Mesendoderm (in vitro differentiated cells): ENCODE measurements at regions not wholly inside any gene's neighbourhood (a gene's known extent, or its start where the extent isn't known, plus 50 kb on each side); places are given as distances from the start of the nearest gene placed in this dataset.

Experiments
- DNase-seq: peaks from one replicate; pipeline ENCODE4 v3.0.0; 2013
- H2AK5ac ChIP-seq: 2 replicates; pipeline ENCODE4 v1.6.1; 2013; ENCODE audit warnings: low read length, inconsistent platforms
- H2BK120ac ChIP-seq: 2 replicates; pipeline ENCODE4 v1.6.1; 2013; ENCODE audit warnings: low read depth, mild to moderate bottlenecking, low read length, moderate library complexity, mixed read lengths
- H2BK15ac ChIP-seq: replicated peaks from 2 replicates; pipeline ENCODE4 v1.6.1; 2013; ENCODE audit warnings: low read depth, mild to moderate bottlenecking, moderate library complexity
- H2BK5ac ChIP-seq: 2 replicates; pipeline ENCODE4 v1.6.1; 2013; ENCODE audit warnings: low read length, inconsistent platforms
- H3K18ac ChIP-seq: 2 replicates; pipeline ENCODE4 v1.6.1; 2013; ENCODE audit warnings: mild to moderate bottlenecking, low read length, mixed read lengths
- H3K23ac ChIP-seq: one replicate; pipeline ENCODE4 v1.6.1; 2013; ENCODE audit warnings: low read length
- H3K27ac ChIP-seq: 2 replicates; pipeline ENCODE4 v1.5.1; 2013; ENCODE audit warnings: low read depth, mild to moderate bottlenecking, inconsistent platforms, low read length, moderate library complexity
- H3K27me3 ChIP-seq: 2 replicates; pipeline ENCODE4 v1.6.1; 2013; ENCODE audit warnings: low read length, control low read depth, mild to moderate bottlenecking, inconsistent platforms; ENCODE audit not compliant: insufficient read depth, poor library complexity
- H3K36me3 ChIP-seq: 2 replicates; pipeline ENCODE4 v1.6.1; 2013; ENCODE audit warnings: low read length, inconsistent platforms; ENCODE audit not compliant: control insufficient read depth, insufficient read depth
- H3K4ac ChIP-seq: one replicate; pipeline ENCODE4 v1.6.1; 2013; ENCODE audit warnings: low read depth, mild to moderate bottlenecking, low read length, moderate library complexity
- H3K4me1 ChIP-seq: 2 replicates; pipeline ENCODE4 v1.6.1; 2013; ENCODE audit warnings: low read depth, low read length, inconsistent platforms; ENCODE audit not compliant: control insufficient read depth
- H3K4me2 ChIP-seq: 2 replicates; pipeline ENCODE4 v1.6.1; 2013; ENCODE audit warnings: low read length
- H3K4me3 ChIP-seq: 2 replicates; pipeline ENCODE4 v1.5.1; 2013; ENCODE audit warnings: mild to moderate bottlenecking, low read length
- H3K56ac ChIP-seq: one replicate; pipeline ENCODE4 v1.6.1; 2013; ENCODE audit warnings: low read length
- H3K79me1 ChIP-seq: 2 replicates; pipeline ENCODE4 v1.6.1; 2013; ENCODE audit warnings: low read length, inconsistent platforms
- H3K79me2 ChIP-seq: 2 replicates; pipeline ENCODE4 v1.6.1; 2013; ENCODE audit warnings: mild to moderate bottlenecking, low read length; ENCODE audit not compliant: control insufficient read depth, insufficient read depth
- H3K9ac ChIP-seq: 2 replicates; pipeline ENCODE4 v1.6.1; 2013; ENCODE audit warnings: low read length, inconsistent platforms
- H4K5ac ChIP-seq: one replicate; pipeline ENCODE4 v1.6.1; 2013; ENCODE audit warnings: low read length
- H4K8ac ChIP-seq: one replicate; pipeline ENCODE4 v1.6.1; 2013; ENCODE audit warnings: low read depth, mild to moderate bottlenecking, control low read depth, low read length, moderate library complexity
- WGBS: extraction: QIAGEN DNeasy Blood & Tissue Kit; methylation state at CpG from one replicate; pipeline ENCODE4 v1.1.7; 2013; ENCODE audit warnings: low lambda C conversion rate, missing lambda C conversion rate; ENCODE audit not compliant: insufficient coverage; ENCODE audit errors: extremely low coverage; 5-methylcytosine and 5-hydroxymethylcytosine counted together

DNA sequence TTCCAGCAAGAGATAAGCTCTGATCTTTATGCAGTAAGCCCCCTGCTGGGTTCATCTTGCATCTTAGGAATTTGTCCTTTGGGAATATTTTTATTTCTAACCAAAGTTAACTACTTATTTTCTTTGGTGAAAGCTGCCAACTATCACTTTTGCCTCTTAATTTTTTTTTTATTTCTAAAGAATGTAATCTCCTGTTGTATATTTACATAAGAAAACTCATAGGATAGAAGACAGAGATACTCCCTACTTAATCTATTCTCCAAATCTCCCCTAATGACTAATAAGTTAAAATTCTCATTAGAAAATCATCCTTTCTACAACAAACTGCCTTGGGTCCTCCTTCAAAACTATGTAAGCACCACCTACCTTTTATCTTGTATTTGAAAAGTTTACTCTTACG is 612.2 kb upstream of the SLC39A10 start:
- no peak overlapping the region for H4K8ac ChIP-seq
- no CpG with 5 or more reads among the region's 1 CpG for WGBS
- no peaks in the 10 kb centered on the region for H3K79me1 ChIP-seq
- no peak overlapping the region for H3K18ac ChIP-seq
- H3K27ac ChIP-seq: no peak overlapping the region
- H3K79me2 ChIP-seq: no peaks in the 10 kb centered on the region
- no peak overlapping the region for H3K9ac ChIP-seq
- no peak overlapping the region for H3K23ac ChIP-seq
- no peak overlapping the region for H4K5ac ChIP-seq
- H3K36me3 ChIP-seq: no peaks in the 10 kb centered on the region
- no peak overlapping the region for H2BK120ac ChIP-seq
- H3K56ac ChIP-seq: no peak overlapping the region
- no peaks in the 10 kb centered on the region for H3K4me1 ChIP-seq
- no peak overlapping the region for H2BK15ac ChIP-seq
- H2BK5ac ChIP-seq: no peak overlapping the region
- no peak overlapping the region for H3K4me3 ChIP-seq
- DNase-seq: no peak
- H3K27me3 ChIP-seq: no peaks in the 10 kb centered on the region
- H3K4ac ChIP-seq: no peak overlapping the region
- no peak overlapping the region for H2AK5ac ChIP-seq
- no peak overlapping the region for H3K4me2 ChIP-seq

DNA sequence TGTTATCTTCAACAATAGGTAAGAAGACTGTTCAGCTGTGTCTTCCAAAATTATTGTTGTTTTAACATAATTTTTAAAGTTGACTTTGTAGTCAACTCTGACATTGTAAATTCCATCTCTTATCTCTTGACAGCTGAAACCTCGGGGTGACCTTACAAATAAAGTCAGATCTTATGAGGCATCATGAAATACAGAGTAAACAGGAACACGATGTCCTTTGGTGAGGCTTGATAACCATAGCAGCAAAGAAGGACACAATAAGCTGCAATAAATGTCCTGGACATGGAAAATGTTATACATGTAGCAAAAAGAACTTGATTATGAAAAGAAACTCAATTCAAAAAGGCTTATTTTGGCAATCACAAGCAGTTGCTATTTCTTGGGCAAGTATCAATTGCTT is 618.9 kb upstream of the SLC39A10 start:
- Histone ChIP-seq H3K23ac (no peak overlapping the region), H3K18ac (no peak overlapping the region), H2BK15ac (no peak overlapping the region), H3K27me3 (no peaks in the 10 kb centered on the region), H3K79me1 (no peaks in the 10 kb centered on the region), H2AK5ac (no peak overlapping the region), H3K79me2 (no peaks in the 10 kb centered on the region), H4K5ac (no peak overlapping the region), H3K4me2 (no peak overlapping the region), H2BK120ac (no peak overlapping the region), H3K4me1 (no peaks in the 10 kb centered on the region), H3K36me3 (no peaks in the 10 kb centered on the region), H3K4ac (no peak overlapping the region), H3K4me3 (no peak overlapping the region), H3K56ac (no peak overlapping the region), H4K8ac (no peak overlapping the region), H2BK5ac (no peak overlapping the region), H3K9ac (no peak overlapping the region), H3K27ac (no peak overlapping the region)
- no CpG with 5 or more reads among the region's 2 CpGs for WGBS
- no peak for DNase-seq

- H3K79me2 ChIP-seq: no peaks in the 10 kb centered on the region
- no peak overlapping the region for H2AK5ac ChIP-seq
- H3K36me3 ChIP-seq: no peaks in the 10 kb centered on the region
- no peak overlapping the region for H3K18ac ChIP-seq
- no peak overlapping the region for H3K4me3 ChIP-seq
- WGBS: no CpG with 5 or more reads among the region's 2 CpGs
- no peak overlapping the region for H2BK15ac ChIP-seq
- no peaks in the 10 kb centered on the region for H3K79me1 ChIP-seq
- no peak overlapping the region for H4K8ac ChIP-seq
- H3K56ac ChIP-seq: no peak overlapping the region
- no peaks in the 10 kb centered on the region for H3K27me3 ChIP-seq
- H4K5ac ChIP-seq: no peak overlapping the region
- DNase-seq: no peak
- no peak overlapping the region for H3K9ac ChIP-seq
- H3K4ac ChIP-seq: no peak overlapping the region
- H3K4me1 ChIP-seq: no peaks in the 10 kb centered on the region
- H2BK5ac ChIP-seq: no peak overlapping the region
- H2BK120ac ChIP-seq: no peak overlapping the region
- H3K4me2 ChIP-seq: no peak overlapping the region
- no peak overlapping the region for H3K23ac ChIP-seq
- H3K27ac ChIP-seq: no peak overlapping the region
Observed at GRCh38 chr2:195037045-195037444, 620.0 kb upstream of the SLC39A10 start.

DNA sequence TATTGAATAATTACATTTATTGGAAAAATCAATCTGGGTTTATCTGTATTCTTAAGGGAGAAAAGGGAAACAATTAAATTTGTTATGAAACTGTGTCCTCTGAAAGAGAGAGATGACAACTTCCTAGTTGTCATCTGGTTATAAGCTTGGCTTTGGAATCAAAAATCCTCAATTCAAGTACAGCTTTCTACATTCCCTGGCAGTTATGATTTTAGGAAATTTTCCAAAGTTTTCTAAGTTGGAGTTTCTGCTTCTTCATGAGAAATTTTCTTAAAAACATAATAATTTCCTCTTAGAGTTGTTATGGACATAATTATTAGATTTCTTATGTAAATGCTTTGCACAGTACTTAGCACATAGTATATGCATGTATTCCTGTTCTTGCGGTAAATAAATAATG is 625.6 kb upstream of the SLC39A10 start:
- Histone ChIP-seq H4K8ac (no peak overlapping the region), H3K4ac (no peak overlapping the region), H3K56ac (no peak overlapping the region), H3K36me3 (no peaks in the 10 kb centered on the region), H3K18ac (no peak overlapping the region), H2AK5ac (no peak overlapping the region), H3K79me1 (no peaks in the 10 kb centered on the region), H3K23ac (no peak overlapping the region), H2BK15ac (no peak overlapping the region), H4K5ac (no peak overlapping the region), H3K79me2 (no peaks in the 10 kb centered on the region), H3K4me1 (no peaks in the 10 kb centered on the region), H2BK5ac (no peak overlapping the region), H3K27me3 (no peaks in the 10 kb centered on the region), H3K4me2 (no peak overlapping the region), H3K9ac (no peak overlapping the region), H3K4me3 (no peak overlapping the region), H2BK120ac (no peak overlapping the region), H3K27ac (no peak overlapping the region)
- no peak for DNase-seq
- no CpG with 5 or more reads among the region's 1 CpG for WGBS

DNA sequence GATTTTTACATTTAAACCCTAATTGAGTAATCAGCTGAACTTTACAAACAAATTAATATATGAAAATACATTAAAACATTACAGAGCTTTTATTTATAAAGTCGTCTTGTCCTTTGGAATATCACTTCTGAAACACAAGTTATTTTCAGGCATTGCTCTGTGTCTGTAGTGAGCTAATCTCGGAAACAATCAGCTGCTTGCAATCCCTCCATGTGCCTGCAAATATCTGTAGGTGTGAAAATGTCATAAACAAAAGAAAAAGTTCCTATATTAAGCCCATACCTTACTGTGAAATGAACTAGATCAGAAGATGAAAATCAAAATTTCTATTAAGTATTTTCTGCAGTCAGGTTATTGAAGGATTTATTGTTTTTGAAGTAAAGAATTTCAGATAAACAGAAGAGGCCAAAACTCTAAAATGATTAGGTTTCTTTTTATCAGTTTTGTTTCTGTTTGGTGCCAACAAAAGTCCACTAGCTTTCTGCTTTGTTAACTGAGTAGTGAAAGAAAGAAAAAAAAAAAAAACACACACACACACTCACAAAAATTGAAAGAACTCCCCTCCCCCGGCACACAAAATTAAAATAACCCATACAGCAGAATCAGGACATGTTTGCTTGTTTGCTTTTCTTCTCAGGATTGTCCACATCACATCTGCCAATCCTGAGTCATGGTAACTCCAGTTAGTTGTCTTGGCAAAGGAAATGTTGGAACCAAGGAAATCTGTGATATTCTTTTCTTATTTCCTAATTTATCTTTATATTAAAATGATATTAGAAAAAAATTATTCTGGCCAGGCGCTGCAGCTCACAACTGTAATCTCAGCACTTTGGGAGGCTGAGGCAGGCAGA is 627.0 kb upstream of the SLC39A10 start:
- Histone ChIP-seq H2BK120ac (no peak overlapping the region), H3K27me3 (no peaks in the 10 kb centered on the region), H3K36me3 (no peaks in the 10 kb centered on the region), H3K56ac (no peak overlapping the region), H3K4me1 (no peaks in the 10 kb centered on the region), H3K79me1 (no peaks in the 10 kb centered on the region), H3K79me2 (no peaks in the 10 kb centered on the region), H4K5ac (no peak overlapping the region), H3K23ac (no peak overlapping the region), H3K9ac (no peak overlapping the region), H3K27ac (no peak overlapping the region), H2BK15ac (no peak overlapping the region), H3K18ac (no peak overlapping the region), H3K4ac (no peak overlapping the region), H2AK5ac (no peak overlapping the region), H2BK5ac (no peak overlapping the region), H3K4me2 (no peak overlapping the region), H3K4me3 (no peak overlapping the region), H4K8ac (no peak overlapping the region)
- WGBS: no CpG with 5 or more reads among the region's 4 CpGs
- no peak for DNase-seq

- Histone ChIP-seq H3K23ac (no peak overlapping the region), H3K9ac (no peak overlapping the region), H4K8ac (no peak overlapping the region), H3K36me3 (no peaks in the 10 kb centered on the region), H3K27me3 (no peaks in the 10 kb centered on the region), H3K4me2 (no peak overlapping the region), H3K4me3 (no peak overlapping the region), H3K79me1 (no peaks in the 10 kb centered on the region), H2BK15ac (no peak overlapping the region), H3K18ac (no peak overlapping the region), H3K4ac (no peak overlapping the region), H2AK5ac (no peak overlapping the region), H3K4me1 (no peaks in the 10 kb centered on the region), H2BK5ac (no peak overlapping the region), H2BK120ac (no peak overlapping the region), H3K27ac (no peak overlapping the region), H3K79me2 (no peaks in the 10 kb centered on the region), H3K56ac (no peak overlapping the region), H4K5ac (no peak overlapping the region)
- WGBS: no CpG with 5 or more reads among the region's 4 CpGs
- DNase-seq: peak; percentile 33
Observed at GRCh38 chr2:195027947-195028346, 629.1 kb upstream of the SLC39A10 start.
